Liver (tissue), 1 donor: ENCODE measurements at regions not wholly inside any gene's neighbourhood (a gene's known extent, or its start where the extent isn't known, plus 50 kb on each side); places are given as distances from the start of the nearest gene placed in this dataset.

Source experiments
- MAX ChIP-seq: IDR thresholded peaks from 2 replicates; pipeline ENCODE4 v1.6.1; 2016; ENCODE audit warnings: antibody characterized with exemption
- ZBTB33 ChIP-seq: IDR thresholded peaks from 2 replicates; pipeline ENCODE4 v1.6.1; 2016; ENCODE audit warnings: antibody characterized with exemption

- TF ChIP-seq ZBTB33, result no peak
- no peak for TF ChIP-seq MAX
Measured at GRCh38 chr12:123040106-123040505, 59.6 kb downstream of the ARL6IP4 start.
